K562 (cell line): ENCODE measurements at regions not wholly inside any gene's neighbourhood (a gene's known extent, or its start where the extent isn't known, plus 50 kb on each side); places are given as distances from the start of the nearest gene placed in this dataset.

Source experiments
- BRD9 ChIP-seq: fragments of 450-650 bp; IDR thresholded peaks from 2 replicates; pipeline ENCODE4 v1.6.1; 2018; ENCODE audit warnings: low read depth; ENCODE audit not compliant: partially characterized antibody
- C11orf30 ChIP-seq: fragments of 450-650 bp; IDR thresholded peaks from 2 replicates; pipeline ENCODE4 v1.6.1; 2016; ENCODE audit warnings: low read depth, mild to moderate bottlenecking
- CBFB ChIP-seq: sonication (generic); formaldehyde crosslinking; IDR thresholded peaks from 2 replicates; pipeline ENCODE4 v1.4.0; 2020; ENCODE audit warnings: mild to moderate bottlenecking, missing genetic modification reagents
- COPS2 ChIP-seq: fragments of 450-650 bp; conservative IDR thresholded peaks from 2 replicates; pipeline ENCODE4 v1.6.1; 2016; ENCODE audit warnings: mild to moderate bottlenecking, moderate library complexity
- EP300 ChIP-seq: IDR thresholded peaks from 2 replicates; pipeline ENCODE4 v1.6.1; 2012; ENCODE audit warnings: low read length, improper control_type of control experiment
- HDAC2 ChIP-seq: fragments of 450-650 bp; IDR thresholded peaks from 2 replicates; pipeline ENCODE4 v1.6.1; 2016; ENCODE audit warnings: mild to moderate bottlenecking
- HEY1 ChIP-seq: fragments of 250-450 bp; sonication (Bioruptor Pico); IDR thresholded peaks from 2 replicates; pipeline ENCODE4 v1.5.0; 2020; ENCODE audit warnings: mild to moderate bottlenecking, moderate library complexity, borderline replicate concordance
- MAFK ChIP-seq: IDR thresholded peaks from 2 replicates; pipeline ENCODE4 v1.6.1; 2011; ENCODE audit warnings: low read length, improper control_type of control experiment
- NUFIP1 ChIP-seq: fragments of 450-650 bp; IDR thresholded peaks from 2 replicates; pipeline ENCODE4 v1.6.1; 2018; ENCODE audit not compliant: partially characterized antibody
- PRPF4 ChIP-seq: fragments of 200-400 bp; formaldehyde crosslinking; IDR thresholded peaks from one replicate; pipeline ENCODE4 v1.6.1; 2017; ENCODE audit warnings: low read length, low read depth, mild to moderate bottlenecking; ENCODE audit not compliant: insufficient read depth, poor library complexity, severe bottlenecking
- SMC3 ChIP-seq: conservative IDR thresholded peaks from 2 replicates; pipeline ENCODE4 v1.6.1; 2011; ENCODE audit warnings: low read depth, low read length, improper control_type of control experiment; ENCODE audit not compliant: insufficient read depth
- ZBED1 ChIP-seq: IDR thresholded peaks from 2 replicates; pipeline ENCODE4 v1.6.1; 2014
- ZNF316 ChIP-seq: fragments of 450-650 bp; IDR thresholded peaks from 2 replicates; pipeline ENCODE4 v1.6.1; 2016
- ZNF324 ChIP-seq: fragments of 250-450 bp; sonication (Bioruptor Pico); IDR thresholded peaks from 2 replicates; pipeline ENCODE4 v1.4.0; 2020; ENCODE audit warnings: mild to moderate bottlenecking
- TF ChIP-seq, protein P1 (sequence below): fragments of 450-650 bp; IDR thresholded peaks from 2 replicates; pipeline ENCODE4 v1.6.1; 2016; ENCODE audit warnings: mild to moderate bottlenecking, moderate library complexity
- TF ChIP-seq, protein P2 (sequence below), 2 experiments: fragments of 200-800 bp in 1 of 2; sonication (Bioruptor generic) in 1 of 2; sonication (generic) in 1 of 2; formaldehyde crosslinking in 1 of 2; IDR thresholded peaks in 1 of 2; conservative IDR thresholded peaks in 1 of 2; 2 replicates each; pipeline versions ENCODE4 v1.5.0 to v1.6.1; 2016 to 2020; ENCODE audit warnings: missing compliant biosample characterization in 1 of 2, missing genetic modification characterization in 1 of 2, missing genetic modification reagents in 1 of 2
- TF ChIP-seq, protein P3 (sequence below): sonication (generic); formaldehyde crosslinking; IDR thresholded peaks from 2 replicates; pipeline ENCODE4 v1.8.0; 2022; ENCODE audit warnings: mild to moderate bottlenecking, missing genetic modification reagents

DNA sequence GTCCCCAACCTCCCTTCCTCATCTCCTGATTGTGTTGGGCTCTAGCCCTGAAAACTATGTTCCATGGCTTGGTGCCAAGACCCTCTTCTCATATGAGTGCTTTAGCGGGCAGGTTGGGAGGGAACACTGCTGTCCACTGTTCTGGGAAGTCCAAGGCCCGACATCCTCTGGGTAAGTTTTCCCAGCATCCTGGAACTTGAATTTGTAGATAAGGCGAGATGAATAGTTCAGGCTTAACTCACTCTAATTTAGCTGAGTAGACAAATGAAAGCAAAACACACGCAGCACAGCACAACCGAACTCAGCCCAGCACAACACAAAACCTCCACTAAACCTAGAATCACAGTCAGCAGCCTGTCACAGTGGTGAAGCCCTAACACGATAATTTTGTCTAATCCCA is 95.3 kb upstream of the SLC28A3 start (continued):
- TF ChIP-seq, protein P1, sequence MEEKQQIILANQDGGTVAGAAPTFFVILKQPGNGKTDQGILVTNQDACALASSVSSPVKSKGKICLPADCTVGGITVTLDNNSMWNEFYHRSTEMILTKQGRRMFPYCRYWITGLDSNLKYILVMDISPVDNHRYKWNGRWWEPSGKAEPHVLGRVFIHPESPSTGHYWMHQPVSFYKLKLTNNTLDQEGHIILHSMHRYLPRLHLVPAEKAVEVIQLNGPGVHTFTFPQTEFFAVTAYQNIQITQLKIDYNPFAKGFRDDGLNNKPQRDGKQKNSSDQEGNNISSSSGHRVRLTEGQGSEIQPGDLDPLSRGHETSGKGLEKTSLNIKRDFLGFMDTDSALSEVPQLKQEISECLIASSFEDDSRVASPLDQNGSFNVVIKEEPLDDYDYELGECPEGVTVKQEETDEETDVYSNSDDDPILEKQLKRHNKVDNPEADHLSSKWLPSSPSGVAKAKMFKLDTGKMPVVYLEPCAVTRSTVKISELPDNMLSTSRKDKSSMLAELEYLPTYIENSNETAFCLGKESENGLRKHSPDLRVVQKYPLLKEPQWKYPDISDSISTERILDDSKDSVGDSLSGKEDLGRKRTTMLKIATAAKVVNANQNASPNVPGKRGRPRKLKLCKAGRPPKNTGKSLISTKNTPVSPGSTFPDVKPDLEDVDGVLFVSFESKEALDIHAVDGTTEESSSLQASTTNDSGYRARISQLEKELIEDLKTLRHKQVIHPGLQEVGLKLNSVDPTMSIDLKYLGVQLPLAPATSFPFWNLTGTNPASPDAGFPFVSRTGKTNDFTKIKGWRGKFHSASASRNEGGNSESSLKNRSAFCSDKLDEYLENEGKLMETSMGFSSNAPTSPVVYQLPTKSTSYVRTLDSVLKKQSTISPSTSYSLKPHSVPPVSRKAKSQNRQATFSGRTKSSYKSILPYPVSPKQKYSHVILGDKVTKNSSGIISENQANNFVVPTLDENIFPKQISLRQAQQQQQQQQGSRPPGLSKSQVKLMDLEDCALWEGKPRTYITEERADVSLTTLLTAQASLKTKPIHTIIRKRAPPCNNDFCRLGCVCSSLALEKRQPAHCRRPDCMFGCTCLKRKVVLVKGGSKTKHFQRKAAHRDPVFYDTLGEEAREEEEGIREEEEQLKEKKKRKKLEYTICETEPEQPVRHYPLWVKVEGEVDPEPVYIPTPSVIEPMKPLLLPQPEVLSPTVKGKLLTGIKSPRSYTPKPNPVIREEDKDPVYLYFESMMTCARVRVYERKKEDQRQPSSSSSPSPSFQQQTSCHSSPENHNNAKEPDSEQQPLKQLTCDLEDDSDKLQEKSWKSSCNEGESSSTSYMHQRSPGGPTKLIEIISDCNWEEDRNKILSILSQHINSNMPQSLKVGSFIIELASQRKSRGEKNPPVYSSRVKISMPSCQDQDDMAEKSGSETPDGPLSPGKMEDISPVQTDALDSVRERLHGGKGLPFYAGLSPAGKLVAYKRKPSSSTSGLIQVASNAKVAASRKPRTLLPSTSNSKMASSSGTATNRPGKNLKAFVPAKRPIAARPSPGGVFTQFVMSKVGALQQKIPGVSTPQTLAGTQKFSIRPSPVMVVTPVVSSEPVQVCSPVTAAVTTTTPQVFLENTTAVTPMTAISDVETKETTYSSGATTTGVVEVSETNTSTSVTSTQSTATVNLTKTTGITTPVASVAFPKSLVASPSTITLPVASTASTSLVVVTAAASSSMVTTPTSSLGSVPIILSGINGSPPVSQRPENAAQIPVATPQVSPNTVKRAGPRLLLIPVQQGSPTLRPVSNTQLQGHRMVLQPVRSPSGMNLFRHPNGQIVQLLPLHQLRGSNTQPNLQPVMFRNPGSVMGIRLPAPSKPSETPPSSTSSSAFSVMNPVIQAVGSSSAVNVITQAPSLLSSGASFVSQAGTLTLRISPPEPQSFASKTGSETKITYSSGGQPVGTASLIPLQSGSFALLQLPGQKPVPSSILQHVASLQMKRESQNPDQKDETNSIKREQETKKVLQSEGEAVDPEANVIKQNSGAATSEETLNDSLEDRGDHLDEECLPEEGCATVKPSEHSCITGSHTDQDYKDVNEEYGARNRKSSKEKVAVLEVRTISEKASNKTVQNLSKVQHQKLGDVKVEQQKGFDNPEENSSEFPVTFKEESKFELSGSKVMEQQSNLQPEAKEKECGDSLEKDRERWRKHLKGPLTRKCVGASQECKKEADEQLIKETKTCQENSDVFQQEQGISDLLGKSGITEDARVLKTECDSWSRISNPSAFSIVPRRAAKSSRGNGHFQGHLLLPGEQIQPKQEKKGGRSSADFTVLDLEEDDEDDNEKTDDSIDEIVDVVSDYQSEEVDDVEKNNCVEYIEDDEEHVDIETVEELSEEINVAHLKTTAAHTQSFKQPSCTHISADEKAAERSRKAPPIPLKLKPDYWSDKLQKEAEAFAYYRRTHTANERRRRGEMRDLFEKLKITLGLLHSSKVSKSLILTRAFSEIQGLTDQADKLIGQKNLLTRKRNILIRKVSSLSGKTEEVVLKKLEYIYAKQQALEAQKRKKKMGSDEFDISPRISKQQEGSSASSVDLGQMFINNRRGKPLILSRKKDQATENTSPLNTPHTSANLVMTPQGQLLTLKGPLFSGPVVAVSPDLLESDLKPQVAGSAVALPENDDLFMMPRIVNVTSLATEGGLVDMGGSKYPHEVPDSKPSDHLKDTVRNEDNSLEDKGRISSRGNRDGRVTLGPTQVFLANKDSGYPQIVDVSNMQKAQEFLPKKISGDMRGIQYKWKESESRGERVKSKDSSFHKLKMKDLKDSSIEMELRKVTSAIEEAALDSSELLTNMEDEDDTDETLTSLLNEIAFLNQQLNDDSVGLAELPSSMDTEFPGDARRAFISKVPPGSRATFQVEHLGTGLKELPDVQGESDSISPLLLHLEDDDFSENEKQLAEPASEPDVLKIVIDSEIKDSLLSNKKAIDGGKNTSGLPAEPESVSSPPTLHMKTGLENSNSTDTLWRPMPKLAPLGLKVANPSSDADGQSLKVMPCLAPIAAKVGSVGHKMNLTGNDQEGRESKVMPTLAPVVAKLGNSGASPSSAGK = no peak
- TF ChIP-seq ZBED1 (no peak), HDAC2 (no peak), MAFK (no peak), PRPF4 (no peak), ZNF324 (no peak), COPS2 (no peak), HEY1 (CRISPR knock-in tag) (no peak), ZNF316 (peak; percentile 40; the same call in 1 of the 2 replicates), C11orf30 (peak; percentile 53; the same call in 1 of the 2 replicates), EP300 (no peak), CBFB (CRISPR knock-in tag) (no peak), SMC3 (no peak), NUFIP1 (no peak), BRD9 (no peak)
- TF ChIP-seq, protein P2, sequence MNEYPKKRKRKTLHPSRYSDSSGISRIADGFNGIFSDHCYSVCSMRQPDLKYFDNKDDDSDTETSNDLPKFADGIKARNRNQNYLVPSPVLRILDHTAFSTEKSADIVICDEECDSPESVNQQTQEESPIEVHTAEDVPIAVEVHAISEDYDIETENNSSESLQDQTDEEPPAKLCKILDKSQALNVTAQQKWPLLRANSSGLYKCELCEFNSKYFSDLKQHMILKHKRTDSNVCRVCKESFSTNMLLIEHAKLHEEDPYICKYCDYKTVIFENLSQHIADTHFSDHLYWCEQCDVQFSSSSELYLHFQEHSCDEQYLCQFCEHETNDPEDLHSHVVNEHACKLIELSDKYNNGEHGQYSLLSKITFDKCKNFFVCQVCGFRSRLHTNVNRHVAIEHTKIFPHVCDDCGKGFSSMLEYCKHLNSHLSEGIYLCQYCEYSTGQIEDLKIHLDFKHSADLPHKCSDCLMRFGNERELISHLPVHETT (CRISPR knock-in tag; conservative IDR thresholded peaks at IDR 0.05 in 1 of 2, IDR thresholded peaks at IDR 0.05 in 1 of 2) = no peak
- TF ChIP-seq, protein P3, sequence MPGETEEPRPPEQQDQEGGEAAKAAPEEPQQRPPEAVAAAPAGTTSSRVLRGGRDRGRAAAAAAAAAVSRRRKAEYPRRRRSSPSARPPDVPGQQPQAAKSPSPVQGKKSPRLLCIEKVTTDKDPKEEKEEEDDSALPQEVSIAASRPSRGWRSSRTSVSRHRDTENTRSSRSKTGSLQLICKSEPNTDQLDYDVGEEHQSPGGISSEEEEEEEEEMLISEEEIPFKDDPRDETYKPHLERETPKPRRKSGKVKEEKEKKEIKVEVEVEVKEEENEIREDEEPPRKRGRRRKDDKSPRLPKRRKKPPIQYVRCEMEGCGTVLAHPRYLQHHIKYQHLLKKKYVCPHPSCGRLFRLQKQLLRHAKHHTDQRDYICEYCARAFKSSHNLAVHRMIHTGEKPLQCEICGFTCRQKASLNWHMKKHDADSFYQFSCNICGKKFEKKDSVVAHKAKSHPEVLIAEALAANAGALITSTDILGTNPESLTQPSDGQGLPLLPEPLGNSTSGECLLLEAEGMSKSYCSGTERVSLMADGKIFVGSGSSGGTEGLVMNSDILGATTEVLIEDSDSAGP (CRISPR knock-in tag) = no peak
